ENCODE measurements at regions not wholly inside any gene's neighbourhood (a gene's known extent, or its start where the extent isn't known, plus 50 kb on each side); places are given as distances from the start of the nearest gene placed in this dataset.

- DNase-seq (ENCODE audit: low read depth), result no peak
These were observed 177.4 kb downstream of the SEC61B start for GRCh38 chr9:99399474-99399873.

DNA sequence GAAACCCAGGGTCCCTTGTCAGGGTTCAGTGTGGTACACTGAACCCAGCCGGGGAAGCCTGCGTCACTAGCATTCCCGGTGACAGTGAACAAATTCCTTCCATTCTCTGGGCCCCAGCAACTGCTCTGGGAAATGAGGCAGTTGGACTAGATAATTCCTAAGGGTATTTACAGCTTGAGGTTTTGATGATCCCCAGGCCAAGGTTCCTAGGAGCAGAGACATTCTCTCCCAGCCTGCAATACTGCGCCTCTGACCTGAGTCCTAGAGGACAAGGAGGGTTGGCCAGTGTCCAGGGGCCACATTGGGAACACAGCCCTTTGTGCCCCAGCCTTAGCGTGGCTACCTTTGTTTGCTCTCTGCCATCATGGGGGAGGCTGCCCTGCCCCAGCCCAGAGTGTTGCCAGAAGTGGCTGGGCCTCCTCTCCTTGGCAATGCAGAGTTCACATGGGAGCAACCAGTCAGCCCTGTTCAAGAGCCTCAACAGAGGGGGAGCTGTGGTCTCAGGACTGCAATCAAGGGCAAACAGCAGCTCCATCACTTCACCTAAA lies 178.2 kb downstream of the SEC61B start:
- no peak for DNase-seq (ENCODE audit: low read depth)

GRCh38 chr9:99401680-99402504 lies 179.8 kb downstream of the SEC61B start:
- peak; percentile 49 for DNase-seq (ENCODE audit: low read depth)

DNA sequence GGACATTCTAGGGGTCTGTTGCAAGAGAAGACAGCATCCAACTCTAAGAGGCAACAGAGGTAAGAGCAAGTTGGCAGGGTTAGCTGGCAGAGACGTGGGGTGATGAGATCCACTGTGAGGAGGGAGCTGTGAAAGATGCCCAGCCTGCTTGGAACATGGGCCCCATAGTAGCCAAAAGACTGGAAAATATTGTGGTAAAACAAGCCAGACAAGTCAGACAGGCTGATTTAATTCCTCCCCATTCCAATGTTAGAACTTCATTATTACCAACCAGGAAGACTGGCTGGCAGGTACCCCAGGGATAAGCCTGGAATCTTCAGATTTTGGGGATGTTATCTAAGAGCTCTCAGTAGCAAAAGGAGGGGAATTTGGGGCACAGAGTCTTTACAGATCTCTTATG lies 181.3 kb downstream of the SEC61B start:
- DNase-seq (ENCODE audit: low read depth), result no peak

GRCh38 chr9:99405359-99405758 lies 183.3 kb downstream of the SEC61B start:
- no peak for DNase-seq (ENCODE audit: low read depth)

DNA sequence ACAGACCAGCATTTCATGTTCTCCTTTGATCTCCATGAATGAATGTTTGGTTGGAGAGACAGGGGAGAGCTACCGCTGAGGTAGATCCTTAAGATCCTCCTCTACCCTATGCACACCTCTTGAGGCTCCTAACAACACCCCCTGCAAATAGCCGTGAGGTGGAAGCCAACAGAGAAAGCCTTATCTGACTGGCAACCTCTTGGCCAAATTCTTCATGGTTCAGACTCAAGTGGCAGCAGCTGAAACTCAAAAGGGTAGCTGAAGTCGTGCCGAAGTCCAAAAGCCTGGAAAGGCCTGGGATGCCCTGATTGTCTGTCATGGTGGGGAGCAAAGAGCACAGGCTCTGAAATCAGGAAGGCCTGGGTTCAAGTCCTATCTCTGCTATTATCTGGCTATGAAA lies 184.9 kb downstream of the SEC61B start:
- no peak for DNase-seq (ENCODE audit: low read depth)

GRCh38 chr9:99411068-99411467 lies 189.0 kb downstream of the SEC61B start:
- peak; percentile 86 for DNase-seq (ENCODE audit: low read depth)

DNA sequence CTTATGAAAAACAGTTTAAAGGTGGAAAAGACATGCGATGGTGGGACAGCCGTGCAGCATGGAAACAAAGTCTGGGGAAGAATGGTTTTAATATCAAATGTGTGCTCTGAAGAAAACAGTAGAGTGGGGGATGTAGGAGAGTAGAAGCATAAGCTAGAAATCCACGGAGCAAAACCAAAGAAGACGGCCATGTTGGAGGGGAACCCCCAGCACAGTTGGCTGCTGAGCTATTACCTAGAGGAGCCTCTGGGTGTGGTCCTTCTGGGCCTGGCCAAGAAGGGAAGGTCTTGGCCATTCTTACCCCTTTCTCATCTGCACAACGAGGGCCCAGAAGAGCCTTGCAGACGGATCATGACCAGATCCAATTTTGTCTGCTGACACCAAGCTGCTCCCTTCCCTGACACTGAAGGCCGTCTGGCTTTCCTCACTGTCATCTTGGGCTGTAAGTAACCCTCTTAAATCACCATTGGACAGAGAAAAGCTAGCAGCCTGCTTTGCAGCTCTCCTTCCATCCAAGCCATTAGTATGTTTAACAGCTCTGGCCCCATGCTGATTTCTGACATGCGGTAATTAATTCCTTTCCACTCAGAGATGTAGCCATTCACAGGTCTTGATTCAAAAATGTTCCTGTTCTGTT lies 189.5 kb downstream of the SEC61B start:
- DNase-seq (ENCODE audit: low read depth), result no peak

DNA sequence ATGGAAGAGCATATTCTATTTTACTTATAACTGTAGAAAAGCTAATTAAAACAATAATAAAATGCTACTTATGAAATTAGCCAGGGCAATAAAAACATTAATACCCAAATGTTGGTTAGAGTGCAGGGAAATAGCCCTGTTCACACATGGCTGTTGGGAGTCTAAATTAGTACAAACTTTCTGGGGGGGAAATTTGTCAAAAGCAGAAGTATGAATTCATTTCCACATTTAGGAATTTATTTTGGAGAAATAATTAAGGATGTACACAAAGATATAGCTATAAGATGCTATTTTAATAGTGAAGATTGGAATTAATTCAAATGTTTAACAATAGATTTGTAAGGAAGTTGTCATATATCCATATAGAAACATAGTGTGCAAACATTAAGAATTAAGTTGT lies 190.5 kb downstream of the SEC61B start:
- DNase-seq (ENCODE audit: low read depth), result no peak

- no peak for DNase-seq (ENCODE audit: low read depth)
These were observed 192.2 kb downstream of the SEC61B start for GRCh38 chr9:99414321-99414720.

DNA sequence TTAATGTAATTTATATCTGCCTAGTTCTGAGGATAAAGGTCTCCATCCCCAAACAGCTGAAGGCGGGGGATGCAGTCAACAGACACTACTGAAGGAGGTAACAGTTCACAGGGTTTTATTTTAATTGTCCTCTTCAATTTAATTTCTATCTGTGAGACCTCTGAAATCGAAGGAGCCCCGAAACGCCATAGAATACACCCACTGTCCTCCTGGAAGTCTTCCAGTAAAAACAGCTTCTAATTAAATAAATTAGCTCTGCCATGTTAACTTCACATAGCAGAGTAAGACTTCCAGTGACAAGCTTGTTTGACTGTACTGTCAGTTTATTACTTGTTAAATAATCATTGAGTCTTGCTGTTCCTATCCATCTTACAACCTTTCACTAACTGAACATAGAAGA lies 193.5 kb downstream of the SEC61B start:
- DNase-seq (ENCODE audit: low read depth), result no peak

DNA sequence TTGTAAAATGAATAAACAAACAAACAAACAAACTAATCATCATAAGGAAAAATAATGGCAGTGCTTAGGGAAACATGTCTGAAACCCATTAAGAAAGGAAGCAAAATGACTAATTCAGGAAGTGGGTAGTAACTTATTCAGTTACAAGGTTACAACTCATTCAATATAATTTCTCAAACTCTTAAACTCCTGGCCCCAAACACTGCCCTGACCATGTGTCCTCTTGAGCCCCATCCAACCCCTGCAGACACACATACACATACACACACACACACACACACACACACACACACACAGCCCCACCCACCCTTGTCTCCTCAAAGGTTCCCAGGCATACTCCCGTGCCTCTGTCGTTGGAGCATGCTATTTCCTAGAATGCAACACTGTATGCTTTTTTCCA lies 193.9 kb downstream of the SEC61B start:
- peak; percentile 62 for DNase-seq (ENCODE audit: low read depth)

- no peak for DNase-seq (ENCODE audit: low read depth)
These were observed 197.0 kb downstream of the SEC61B start for GRCh38 chr9:99419070-99419469.

DNA sequence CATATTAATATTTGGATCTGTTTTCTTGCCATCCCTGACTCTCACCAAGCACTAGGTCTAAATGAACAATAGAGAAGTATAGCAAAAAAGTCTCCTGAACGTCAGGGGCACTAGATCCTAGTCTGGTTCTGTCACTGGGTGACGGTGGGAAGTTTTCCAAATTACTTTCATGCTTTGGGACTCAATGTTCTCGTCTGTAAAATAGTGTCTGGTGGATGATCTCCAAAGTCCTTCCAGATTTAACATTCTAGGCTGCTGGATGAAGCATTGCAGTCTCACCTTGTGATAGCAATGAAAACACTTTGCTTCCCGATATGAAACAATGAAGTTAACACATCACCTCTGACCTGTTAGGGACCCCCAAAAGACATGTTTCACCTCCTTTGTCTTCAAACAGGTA lies 199.3 kb downstream of the SEC61B start:
- DNase-seq (ENCODE audit: low read depth), result no peak

DNA sequence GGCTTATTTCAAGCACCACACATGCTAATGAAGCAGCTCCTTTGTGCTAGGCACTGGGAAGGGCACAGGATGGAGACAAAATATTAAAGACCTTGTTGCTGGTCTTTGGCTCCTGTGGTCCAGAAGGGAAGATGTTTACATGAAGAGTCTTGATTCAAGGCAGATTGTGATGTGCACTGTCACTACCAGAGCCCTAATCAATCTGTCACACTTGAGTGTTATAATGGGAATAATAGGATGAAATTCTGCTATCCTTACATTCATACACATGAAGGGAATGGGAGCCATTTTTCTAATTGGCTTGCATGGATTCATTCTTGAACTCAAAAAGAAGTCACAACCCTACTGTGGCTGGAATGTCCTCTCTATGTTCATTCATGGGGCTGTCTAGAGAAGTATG lies 203.0 kb downstream of the SEC61B start:
- DNase-seq (ENCODE audit: low read depth), result no peak

DNA sequence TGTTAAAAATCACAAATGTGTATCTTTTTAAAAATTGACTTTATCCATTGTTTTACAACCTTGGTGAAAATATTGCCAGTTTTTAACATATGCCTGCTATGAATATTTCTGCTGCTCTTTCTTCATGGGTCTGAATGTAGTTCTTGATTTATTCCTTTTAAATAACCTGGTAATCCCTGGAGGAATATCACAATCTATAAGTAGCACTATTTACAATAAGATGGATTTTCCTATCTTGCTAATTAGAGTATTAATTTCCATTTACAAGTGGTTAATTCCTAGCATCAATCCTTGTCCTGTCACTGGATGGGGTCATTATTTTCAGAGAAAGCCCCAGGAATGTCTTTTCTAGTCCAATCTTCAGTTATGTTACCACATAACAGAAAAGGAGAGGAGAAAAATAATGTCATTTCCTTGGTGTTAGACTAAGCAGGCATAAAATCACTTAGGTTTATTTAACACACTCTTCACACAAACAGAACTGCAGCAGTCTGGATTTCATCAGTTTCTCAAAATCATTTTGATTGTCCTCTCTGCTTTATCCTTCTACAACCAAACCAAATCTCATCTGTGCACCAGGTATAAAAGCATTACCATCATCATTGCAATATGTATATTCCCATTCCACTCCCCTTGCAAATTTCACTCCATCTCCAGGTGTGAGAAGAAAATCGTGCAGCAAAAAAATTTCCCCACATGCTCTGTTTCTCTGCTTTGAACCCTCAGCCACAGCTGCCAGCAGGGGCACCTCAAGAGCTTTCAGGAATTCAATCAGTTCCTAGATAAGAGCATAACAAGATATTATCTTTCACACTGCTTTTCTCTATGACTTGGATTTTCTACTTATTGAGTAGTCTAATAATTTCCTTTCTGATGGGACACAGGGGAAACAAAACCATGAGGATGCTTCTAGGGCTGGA lies 204.1 kb downstream of the SEC61B start:
- no peak for DNase-seq (ENCODE audit: low read depth)

DNA sequence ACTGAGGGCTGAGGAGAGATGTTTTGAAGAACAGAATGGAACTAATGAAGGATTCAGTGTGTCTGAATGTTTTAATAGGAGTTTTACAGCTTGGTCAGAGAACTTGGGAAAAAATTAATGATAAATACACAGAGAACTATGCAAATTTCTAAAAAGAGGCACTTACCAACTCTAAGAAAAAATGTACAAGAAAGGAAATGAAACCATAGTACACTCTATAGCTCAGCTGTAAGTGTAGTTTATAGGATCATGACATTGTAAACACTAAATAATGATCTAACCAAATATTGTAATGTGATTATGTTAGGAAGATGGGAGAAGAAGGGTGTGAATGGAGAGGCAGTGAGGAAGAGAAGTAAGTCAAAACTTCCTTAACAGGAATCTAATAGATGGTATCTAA lies 205.2 kb downstream of the SEC61B start:
- no peak for DNase-seq (ENCODE audit: low read depth)

- DNase-seq (ENCODE audit: low read depth), result peak; percentile 100
These were observed 208.2 kb downstream of the SEC61B start for GRCh38 chr9:99430301-99430700.

GRCh38 chr9:99431103-99431502 lies 209.0 kb downstream of the SEC61B start:
- DNase-seq (ENCODE audit: low read depth), result peak; percentile 86

DNA sequence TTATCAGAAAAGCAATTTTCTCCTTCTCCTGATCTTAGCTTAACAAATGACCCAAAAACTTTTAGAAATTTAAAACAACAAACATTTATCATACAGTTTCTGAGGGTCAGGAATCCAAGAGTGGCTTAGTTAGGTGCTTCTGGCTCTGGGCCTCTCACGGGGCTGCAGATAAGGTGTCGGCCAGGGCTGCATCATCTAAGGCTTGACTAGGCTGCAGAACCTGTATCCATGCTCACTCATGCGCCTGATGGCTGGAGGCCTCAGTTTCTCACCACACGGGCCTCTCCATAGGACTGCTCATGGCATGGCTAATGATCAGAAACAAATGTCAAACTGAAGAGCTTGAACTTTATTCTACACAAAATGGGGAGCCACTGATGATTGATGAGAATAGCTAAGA lies 210.0 kb downstream of the SEC61B start:
- no peak for DNase-seq (ENCODE audit: low read depth)

DNA sequence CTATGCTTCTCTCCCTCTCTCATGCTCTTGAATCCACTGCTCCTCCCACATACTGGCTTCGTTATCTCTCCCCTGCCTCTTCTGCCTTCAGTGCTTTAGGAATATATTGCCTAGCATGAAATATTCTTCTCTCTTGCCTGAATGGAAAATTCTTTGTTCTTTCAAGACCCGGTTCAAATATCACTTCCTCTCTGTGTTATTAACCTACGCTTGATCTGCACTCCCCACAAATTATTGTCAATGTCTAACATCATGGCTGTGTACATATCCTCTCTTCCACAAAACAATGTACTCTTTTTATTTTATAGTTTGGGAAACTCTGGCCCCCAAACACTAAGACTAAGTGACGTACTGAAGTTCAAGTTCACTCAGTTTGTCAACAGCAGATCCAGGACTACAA lies 211.0 kb downstream of the SEC61B start:
- peak; percentile 8 for DNase-seq (ENCODE audit: low read depth)

- peak; percentile 99 for DNase-seq (ENCODE audit: low read depth)
These were observed 211.5 kb downstream of the SEC61B start for GRCh38 chr9:99433555-99433954.
